OCI-LY1 (cell line): ENCODE measurements at regions not wholly inside any gene's neighbourhood (a gene's known extent, or its start where the extent isn't known, plus 50 kb on each side); places are given as distances from the start of the nearest gene placed in this dataset.

Source experiments
- EZH2 ChIP-seq: fragments of 200-600 bp; sonication (generic), shearing (Covaris generic); IDR thresholded peaks from 2 replicates; pipeline ENCODE4 v1.8.0; 2017; ENCODE audit warnings: borderline replicate concordance, mixed run types, mild to moderate bottlenecking, antibody characterized with exemption, low read length, moderate library complexity, mixed read lengths
- TF ChIP-seq, protein P1 (sequence below): fragments of 200-600 bp; sonication (generic), shearing (Covaris generic); IDR thresholded peaks from 2 replicates; pipeline ENCODE4 v1.5.1; 2017; ENCODE audit warnings: mild to moderate bottlenecking, antibody characterized with exemption, low read length, moderate library complexity, mixed read lengths

DNA sequence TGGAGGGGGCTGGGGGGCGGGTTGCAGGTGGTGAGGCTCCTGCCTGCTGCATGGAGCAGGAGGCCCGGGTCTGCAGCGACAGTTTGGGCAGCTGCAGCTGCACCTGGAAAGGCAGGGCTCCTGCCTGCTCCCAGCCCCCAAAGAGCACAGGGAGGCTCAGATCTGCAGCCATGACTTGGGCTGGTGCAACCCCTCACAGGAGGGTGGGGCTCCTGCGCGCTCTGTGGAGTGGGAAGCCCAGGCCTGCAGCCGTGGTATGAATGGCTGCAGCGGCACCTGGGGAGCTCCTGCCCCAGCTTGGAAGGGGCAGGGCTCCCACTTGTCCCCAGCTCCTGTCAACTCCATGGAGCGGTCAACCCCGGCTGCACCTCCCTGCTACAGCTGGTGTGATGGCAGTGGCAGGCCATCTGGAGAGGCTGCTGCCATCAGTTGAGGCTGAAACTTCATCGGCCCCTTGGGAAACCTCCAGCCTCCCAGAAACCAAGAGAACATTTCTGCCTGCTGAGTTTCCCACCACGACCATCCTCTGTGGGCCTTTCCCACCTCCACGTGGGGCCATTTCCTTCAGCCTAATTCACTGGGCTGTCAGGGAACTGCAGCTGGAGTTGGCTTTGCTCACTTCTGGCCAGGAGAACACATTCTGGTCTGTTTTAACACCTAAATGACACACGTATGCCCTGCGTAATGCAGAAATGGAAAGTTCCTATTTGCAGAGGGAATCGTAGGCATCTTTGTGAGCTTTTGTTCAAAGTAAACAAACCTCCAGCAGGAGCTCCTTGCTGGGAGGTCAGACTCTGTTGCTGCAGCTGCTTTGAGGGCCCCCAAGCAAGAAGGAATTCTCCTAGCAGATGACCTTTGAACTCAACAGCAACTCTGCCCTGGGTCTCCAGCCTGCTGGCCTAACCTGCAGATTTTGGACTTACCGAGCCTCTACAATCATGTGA, 429.0 kb downstream of the PREX1 start:
- TF ChIP-seq, protein P1, sequence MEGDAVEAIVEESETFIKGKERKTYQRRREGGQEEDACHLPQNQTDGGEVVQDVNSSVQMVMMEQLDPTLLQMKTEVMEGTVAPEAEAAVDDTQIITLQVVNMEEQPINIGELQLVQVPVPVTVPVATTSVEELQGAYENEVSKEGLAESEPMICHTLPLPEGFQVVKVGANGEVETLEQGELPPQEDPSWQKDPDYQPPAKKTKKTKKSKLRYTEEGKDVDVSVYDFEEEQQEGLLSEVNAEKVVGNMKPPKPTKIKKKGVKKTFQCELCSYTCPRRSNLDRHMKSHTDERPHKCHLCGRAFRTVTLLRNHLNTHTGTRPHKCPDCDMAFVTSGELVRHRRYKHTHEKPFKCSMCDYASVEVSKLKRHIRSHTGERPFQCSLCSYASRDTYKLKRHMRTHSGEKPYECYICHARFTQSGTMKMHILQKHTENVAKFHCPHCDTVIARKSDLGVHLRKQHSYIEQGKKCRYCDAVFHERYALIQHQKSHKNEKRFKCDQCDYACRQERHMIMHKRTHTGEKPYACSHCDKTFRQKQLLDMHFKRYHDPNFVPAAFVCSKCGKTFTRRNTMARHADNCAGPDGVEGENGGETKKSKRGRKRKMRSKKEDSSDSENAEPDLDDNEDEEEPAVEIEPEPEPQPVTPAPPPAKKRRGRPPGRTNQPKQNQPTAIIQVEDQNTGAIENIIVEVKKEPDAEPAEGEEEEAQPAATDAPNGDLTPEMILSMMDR, result no peak
- no peak for TF ChIP-seq EZH2
